K562 (cell line): ENCODE measurements at regions not wholly inside any gene's neighbourhood (a gene's known extent, or its start where the extent isn't known, plus 50 kb on each side); places are given as distances from the start of the nearest gene placed in this dataset.

Experiments
- ATAC-seq: fragments of 200-7000 bp; cut with Tn5 transposase; 3 replicates; pipeline ENCODE4 v1.9.1; 2020; ENCODE audit warnings: moderate library complexity
- BruUV-seq: library from RNA; stranded (reverse); fragments of 400-500 nt; replicated peaks from 2 replicates; lab custom pipeline; 2021; lab: Mats Ljungman, UMichigan
- CTCF ChIA-PET: fragments of 300-600 bp; formaldehyde crosslinking; extraction: SDS; loops from one replicate; lab custom pipeline; 2021; ENCODE audit warnings: low intra/inter-chr PET ratio; lab: Yijun Ruan, JAX
- POLR2A ChIA-PET: fragments of 300-600, 350-650 bp; sonication (Branson Sonifier 250); formaldehyde crosslinking; extraction: SDS; loops from one replicate; lab custom pipeline; 2021; ENCODE audit warnings: antibody characterized with exemption, inconsistent platforms; lab: Yijun Ruan, JAX
- DNase-seq, 4 experiments: peaks; one replicate each; pipeline versions ENCODE4 v3.0.0 to v3.0.0-alpha.2; 2011 to 2018; ENCODE audit warnings: low spot score in 3 of 4, mixed read lengths in 3 of 4; ENCODE audit errors: extremely low read depth in 1 of 4
- FAIRE-seq: peaks from 2 replicates; lab custom pipeline; 2011; peaks lifted over from hg19 to GRCh38; lab: Jason Lieb, UNC
- H2AFZ ChIP-seq: 2 replicates; pipeline ENCODE4 v1.6.0; 2011; ENCODE audit warnings: low read depth, low read length, control low read depth, inconsistent platforms
- H3K27ac ChIP-seq: fragments of 200-600 bp; 3 replicates; pipeline ENCODE4 v1.8.0; 2011; ENCODE audit warnings: low read depth, mild to moderate bottlenecking, control low read depth, inconsistent platforms, low read length, moderate library complexity, mixed read lengths; ENCODE audit errors: extremely low read depth
- H3K27me3 ChIP-seq, 2 experiments: fragments of 300-600 bp in 1 of 2; 2 replicates in 1 of 2; 3 replicates in 1 of 2; pipeline versions ENCODE4 v1.6.0 to v1.8.0; 2011; ENCODE audit warnings: inconsistent platforms in 2 of 2, low read length in 2 of 2, mild to moderate bottlenecking in 1 of 2, mixed read lengths in 1 of 2, moderate library complexity in 1 of 2; ENCODE audit not compliant: control insufficient read depth in 2 of 2, insufficient read depth in 2 of 2
- H3K36me3 ChIP-seq: fragments of 300-600 bp; 3 replicates; pipeline ENCODE4 v1.8.0; 2011; ENCODE audit warnings: mild to moderate bottlenecking, low read length, inconsistent platforms; ENCODE audit not compliant: control insufficient read depth, insufficient read depth
- H3K4me1 ChIP-seq, 2 experiments: fragments of 200-600 bp in 1 of 2; replicated peaks in 1 of 2; 2 replicates in 1 of 2; 3 replicates in 1 of 2; pipeline versions ENCODE4 v1.5.1 to v1.8.0; 2011; ENCODE audit warnings: inconsistent platforms in 2 of 2, low read length in 2 of 2, mild to moderate bottlenecking in 1 of 2, mixed read lengths in 1 of 2, moderate library complexity in 1 of 2; ENCODE audit not compliant: control insufficient read depth in 2 of 2, insufficient read depth in 2 of 2
- H3K4me2 ChIP-seq: 2 replicates; pipeline ENCODE4 v1.6.1; 2011; ENCODE audit warnings: low read length, control low read depth, inconsistent platforms, mixed read lengths; ENCODE audit not compliant: insufficient read depth
- H3K4me3 ChIP-seq: fragments of 200-600 bp; sonication (generic), shearing (Covaris generic); 2 replicates; pipeline ENCODE4 v1.5.1; 2016; ENCODE audit warnings: control low read depth, inconsistent platforms
- H3K79me2 ChIP-seq: fragments of 200-600 bp; 3 replicates; pipeline ENCODE4 v1.8.0; 2011; ENCODE audit warnings: low read length, inconsistent platforms; ENCODE audit not compliant: control insufficient read depth, insufficient read depth
- H3K9ac ChIP-seq, 2 experiments: 2 replicates each; pipeline versions ENCODE4 v1.6.0 to v1.6.1; 2011; ENCODE audit warnings: low read depth in 2 of 2, low read length in 2 of 2, control low read depth in 1 of 2, inconsistent platforms in 1 of 2, mild to moderate bottlenecking in 1 of 2, mixed read lengths in 1 of 2; ENCODE audit not compliant: insufficient read depth in 1 of 2
- H3K9me1 ChIP-seq: one replicate; pipeline ENCODE4 v1.6.0; 2011; ENCODE audit warnings: inconsistent platforms, mild to moderate bottlenecking, low read length, moderate library complexity; ENCODE audit not compliant: control insufficient read depth, insufficient read depth
- H3K9me3 ChIP-seq: replicated peaks from 2 replicates; pipeline ENCODE4 v1.5.1; 2011; ENCODE audit warnings: low read depth, low read length, inconsistent platforms; ENCODE audit not compliant: control insufficient read depth, insufficient read depth
- H4K20me1 ChIP-seq: replicated peaks from 2 replicates; pipeline ENCODE4 v1.6.1; 2011; ENCODE audit warnings: low read length, inconsistent platforms, mixed read lengths; ENCODE audit not compliant: control insufficient read depth, insufficient read depth
- BRD9 ChIP-seq: fragments of 450-650 bp; IDR thresholded peaks from 2 replicates; pipeline ENCODE4 v1.6.1; 2018; ENCODE audit warnings: low read depth; ENCODE audit not compliant: partially characterized antibody
- FOXK1 ChIP-seq: sonication (generic); formaldehyde crosslinking; IDR thresholded peaks from 2 replicates; pipeline ENCODE4 v1.8.0; 2022; ENCODE audit warnings: missing genetic modification reagents, mild to moderate bottlenecking, borderline replicate concordance
- GATAD2B ChIP-seq: fragments of 450-650 bp; IDR thresholded peaks from 2 replicates; pipeline ENCODE4 v1.6.1; 2017; ENCODE audit warnings: mild to moderate bottlenecking, borderline replicate concordance
- HNRNPH1 ChIP-seq: fragments of 200-400 bp; formaldehyde crosslinking; optimal IDR thresholded peaks from 2 replicates; pipeline ENCODE3; 2017; ENCODE audit warnings: low read depth, mild to moderate bottlenecking, low read length, moderate library complexity
- KAT7 ChIP-seq: sonication (generic); formaldehyde crosslinking; IDR thresholded peaks from 2 replicates; pipeline ENCODE4 v1.8.0; 2022; ENCODE audit warnings: missing genetic modification reagents, mild to moderate bottlenecking, borderline replicate concordance
- LCOR ChIP-seq: sonication (generic); formaldehyde crosslinking; IDR thresholded peaks from 2 replicates; pipeline ENCODE4 v1.8.0; 2022; ENCODE audit warnings: mild to moderate bottlenecking, missing genetic modification reagents
- MCM2 ChIP-seq: fragments of 450-650 bp; IDR thresholded peaks from 2 replicates; pipeline ENCODE4 v1.6.1; 2017; ENCODE audit warnings: low read depth, mild to moderate bottlenecking
- POLR2B ChIP-seq: fragments of 450-650 bp; IDR thresholded peaks from 2 replicates; pipeline ENCODE4 v1.6.1; 2018; ENCODE audit warnings: low read depth; ENCODE audit not compliant: partially characterized antibody
- ZNF12 ChIP-seq: sonication (generic); formaldehyde crosslinking; IDR thresholded peaks from 2 replicates; pipeline ENCODE4 v1.4.0; 2020; ENCODE audit warnings: mild to moderate bottlenecking, missing genetic modification reagents
- WGBS: fragments of 100-300 bp; shearing (Covaris generic); methylation state at CpG from one replicate; pipeline ENCODE4 v1.1.6; 2016; ENCODE audit warnings: low coverage, mixed read lengths; ENCODE audit not compliant: insufficient coverage; ENCODE audit errors: missing lambda C conversion rate; 5-methylcytosine and 5-hydroxymethylcytosine counted together
- in situ Hi-C: fragments of 300-500 bp; cut with MboI; formaldehyde crosslinking; loops from 4 replicates; pipeline ENCODE4 v1.15.0; 2018; ENCODE audit warnings: inconsistent platforms, mixed read lengths
- intact Hi-C: fragments of 100-400 bp; cut with micrococcal nuclease; formaldehyde crosslinking; loops from 2 replicates; pipeline ENCODE4 v1.14.2; 2022
- TF ChIP-seq, protein P1 (sequence below): sonication (generic); formaldehyde crosslinking; IDR thresholded peaks from 2 replicates; pipeline ENCODE4 v1.8.0; 2022; ENCODE audit warnings: mild to moderate bottlenecking, missing genetic modification reagents
- TF ChIP-seq, protein P2 (sequence below): IDR thresholded peaks from 3 replicates; pipeline ENCODE4 v1.6.1; 2011; ENCODE audit warnings: borderline replicate concordance, mild to moderate bottlenecking, moderate library complexity; ENCODE audit not compliant: insufficient read length; ENCODE audit errors: extremely low read depth
- TF ChIP-seq, protein P3 (sequence below): fragments of 450-650 bp; formaldehyde crosslinking; IDR thresholded peaks from 2 replicates; pipeline ENCODE4 v1.4.0; 2020; ENCODE audit warnings: mild to moderate bottlenecking, moderate library complexity

DNA sequence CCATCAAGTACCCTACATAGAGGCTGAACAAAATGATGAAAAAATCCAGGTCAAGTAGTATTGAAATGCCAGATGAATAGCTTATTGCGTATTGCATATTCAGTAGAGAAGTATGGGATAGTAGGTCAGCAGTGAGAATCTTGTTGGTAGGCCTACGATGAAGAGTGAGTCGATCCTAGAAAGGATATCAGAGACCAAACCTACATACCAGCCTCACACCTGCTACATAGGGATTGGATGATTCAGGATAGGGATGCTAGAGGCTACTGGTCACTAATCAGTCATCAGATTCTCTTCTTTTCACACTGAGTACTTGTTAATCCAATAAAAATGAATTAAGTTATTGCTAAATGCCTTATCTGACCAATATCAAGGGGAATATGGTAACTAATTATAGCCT lies 274.5 kb downstream of the DSEL start:
- no peak overlapping the region for H3K27ac ChIP-seq
- H3K79me2 ChIP-seq = no peaks in the 10 kb centered on the region
- in situ Hi-C loops = no loop called here
- H3K9me1 ChIP-seq = no peaks in the 10 kb centered on the region
- no peak for FAIRE-seq
- POLR2A ChIA-PET = no interaction called here
- no peak for ATAC-seq
- intact Hi-C loops = no loop called here
- CTCF ChIA-PET = no interaction called here
- 0% methylated on average over 3 of the region's 3 CpGs for WGBS
- no peaks in the 10 kb centered on the region for H3K36me3 ChIP-seq
- no peaks in the 10 kb centered on the region for H3K4me1 ChIP-seq
- DNase-seq = no peak
- BruUV-seq = no TSS peak
- no peak overlapping the region for H3K9ac ChIP-seq
- H3K4me2 ChIP-seq = no peak overlapping the region
- no peaks in the 10 kb centered on the region for H3K27me3 ChIP-seq
- H2AFZ ChIP-seq = no peak overlapping the region
- no peaks in the 10 kb centered on the region for H4K20me1 ChIP-seq
- H3K4me3 ChIP-seq = no peak overlapping the region
- no peaks in the 10 kb centered on the region for H3K9me3 ChIP-seq
- TF ChIP-seq POLR2B (no peak), MCM2 (no peak), KAT7 (CRISPR knock-in tag) (no peak), ZNF12 (CRISPR knock-in tag) (no peak), LCOR (CRISPR knock-in tag) (no peak), FOXK1 (no peak), HNRNPH1 (no peak), BRD9 (no peak), GATAD2B (no peak)
- TF ChIP-seq, protein P1, sequence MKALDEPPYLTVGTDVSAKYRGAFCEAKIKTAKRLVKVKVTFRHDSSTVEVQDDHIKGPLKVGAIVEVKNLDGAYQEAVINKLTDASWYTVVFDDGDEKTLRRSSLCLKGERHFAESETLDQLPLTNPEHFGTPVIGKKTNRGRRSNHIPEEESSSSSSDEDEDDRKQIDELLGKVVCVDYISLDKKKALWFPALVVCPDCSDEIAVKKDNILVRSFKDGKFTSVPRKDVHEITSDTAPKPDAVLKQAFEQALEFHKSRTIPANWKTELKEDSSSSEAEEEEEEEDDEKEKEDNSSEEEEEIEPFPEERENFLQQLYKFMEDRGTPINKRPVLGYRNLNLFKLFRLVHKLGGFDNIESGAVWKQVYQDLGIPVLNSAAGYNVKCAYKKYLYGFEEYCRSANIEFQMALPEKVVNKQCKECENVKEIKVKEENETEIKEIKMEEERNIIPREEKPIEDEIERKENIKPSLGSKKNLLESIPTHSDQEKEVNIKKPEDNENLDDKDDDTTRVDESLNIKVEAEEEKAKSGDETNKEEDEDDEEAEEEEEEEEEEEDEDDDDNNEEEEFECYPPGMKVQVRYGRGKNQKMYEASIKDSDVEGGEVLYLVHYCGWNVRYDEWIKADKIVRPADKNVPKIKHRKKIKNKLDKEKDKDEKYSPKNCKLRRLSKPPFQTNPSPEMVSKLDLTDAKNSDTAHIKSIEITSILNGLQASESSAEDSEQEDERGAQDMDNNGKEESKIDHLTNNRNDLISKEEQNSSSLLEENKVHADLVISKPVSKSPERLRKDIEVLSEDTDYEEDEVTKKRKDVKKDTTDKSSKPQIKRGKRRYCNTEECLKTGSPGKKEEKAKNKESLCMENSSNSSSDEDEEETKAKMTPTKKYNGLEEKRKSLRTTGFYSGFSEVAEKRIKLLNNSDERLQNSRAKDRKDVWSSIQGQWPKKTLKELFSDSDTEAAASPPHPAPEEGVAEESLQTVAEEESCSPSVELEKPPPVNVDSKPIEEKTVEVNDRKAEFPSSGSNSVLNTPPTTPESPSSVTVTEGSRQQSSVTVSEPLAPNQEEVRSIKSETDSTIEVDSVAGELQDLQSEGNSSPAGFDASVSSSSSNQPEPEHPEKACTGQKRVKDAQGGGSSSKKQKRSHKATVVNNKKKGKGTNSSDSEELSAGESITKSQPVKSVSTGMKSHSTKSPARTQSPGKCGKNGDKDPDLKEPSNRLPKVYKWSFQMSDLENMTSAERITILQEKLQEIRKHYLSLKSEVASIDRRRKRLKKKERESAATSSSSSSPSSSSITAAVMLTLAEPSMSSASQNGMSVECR (CRISPR knock-in tag) = no peak
- TF ChIP-seq, protein P2, sequence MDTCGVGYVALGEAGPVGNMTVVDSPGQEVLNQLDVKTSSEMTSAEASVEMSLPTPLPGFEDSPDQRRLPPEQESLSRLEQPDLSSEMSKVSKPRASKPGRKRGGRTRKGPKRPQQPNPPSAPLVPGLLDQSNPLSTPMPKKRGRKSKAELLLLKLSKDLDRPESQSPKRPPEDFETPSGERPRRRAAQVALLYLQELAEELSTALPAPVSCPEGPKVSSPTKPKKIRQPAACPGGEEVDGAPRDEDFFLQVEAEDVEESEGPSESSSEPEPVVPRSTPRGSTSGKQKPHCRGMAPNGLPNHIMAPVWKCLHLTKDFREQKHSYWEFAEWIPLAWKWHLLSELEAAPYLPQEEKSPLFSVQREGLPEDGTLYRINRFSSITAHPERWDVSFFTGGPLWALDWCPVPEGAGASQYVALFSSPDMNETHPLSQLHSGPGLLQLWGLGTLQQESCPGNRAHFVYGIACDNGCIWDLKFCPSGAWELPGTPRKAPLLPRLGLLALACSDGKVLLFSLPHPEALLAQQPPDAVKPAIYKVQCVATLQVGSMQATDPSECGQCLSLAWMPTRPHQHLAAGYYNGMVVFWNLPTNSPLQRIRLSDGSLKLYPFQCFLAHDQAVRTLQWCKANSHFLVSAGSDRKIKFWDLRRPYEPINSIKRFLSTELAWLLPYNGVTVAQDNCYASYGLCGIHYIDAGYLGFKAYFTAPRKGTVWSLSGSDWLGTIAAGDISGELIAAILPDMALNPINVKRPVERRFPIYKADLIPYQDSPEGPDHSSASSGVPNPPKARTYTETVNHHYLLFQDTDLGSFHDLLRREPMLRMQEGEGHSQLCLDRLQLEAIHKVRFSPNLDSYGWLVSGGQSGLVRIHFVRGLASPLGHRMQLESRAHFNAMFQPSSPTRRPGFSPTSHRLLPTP = no peak
- TF ChIP-seq, protein P3, sequence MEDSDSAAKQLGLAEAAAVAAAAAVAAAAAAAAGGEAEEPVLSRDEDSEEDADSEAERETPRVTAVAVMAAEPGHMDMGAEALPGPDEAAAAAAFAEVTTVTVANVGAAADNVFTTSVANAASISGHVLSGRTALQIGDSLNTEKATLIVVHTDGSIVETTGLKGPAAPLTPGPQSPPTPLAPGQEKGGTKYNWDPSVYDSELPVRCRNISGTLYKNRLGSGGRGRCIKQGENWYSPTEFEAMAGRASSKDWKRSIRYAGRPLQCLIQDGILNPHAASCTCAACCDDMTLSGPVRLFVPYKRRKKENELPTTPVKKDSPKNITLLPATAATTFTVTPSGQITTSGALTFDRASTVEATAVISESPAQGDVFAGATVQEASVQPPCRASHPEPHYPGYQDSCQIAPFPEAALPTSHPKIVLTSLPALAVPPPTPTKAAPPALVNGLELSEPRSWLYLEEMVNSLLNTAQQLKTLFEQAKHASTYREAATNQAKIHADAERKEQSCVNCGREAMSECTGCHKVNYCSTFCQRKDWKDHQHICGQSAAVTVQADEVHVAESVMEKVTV (CRISPR knock-in tag) = no peak
